Parathyroid adenoma (tissue), 2 donors: ENCODE measurements at regions not wholly inside any gene's neighbourhood (a gene's known extent, or its start where the extent isn't known, plus 50 kb on each side); places are given as distances from the start of the nearest gene placed in this dataset.

Experiments used
- H2AFZ ChIP-seq: fragments of 300-600 bp; sonication (generic); one replicate; pipeline ENCODE4 v1.7.0; 2017; ENCODE audit warnings: antibody characterized with exemption, mild to moderate bottlenecking
- H3K27ac ChIP-seq: fragments of 300-600 bp; sonication (generic); one replicate; pipeline ENCODE4 v1.7.0; 2017
- H3K27me3 ChIP-seq: fragments of 300-600 bp; sonication (generic); one replicate; pipeline ENCODE4 v1.7.0; 2017; ENCODE audit warnings: low read length; ENCODE audit not compliant: control insufficient read depth, insufficient read depth
- H3K36me3 ChIP-seq: fragments of 300-600 bp; sonication (generic); one replicate; pipeline ENCODE4 v1.7.0; 2017; ENCODE audit warnings: low read length; ENCODE audit not compliant: control insufficient read depth, insufficient read depth
- H3K4me1 ChIP-seq: fragments of 300-600 bp; sonication (generic); one replicate; pipeline ENCODE4 v1.7.0; 2017; ENCODE audit warnings: control low read depth
- H3K4me2 ChIP-seq: fragments of 300-600 bp; sonication (generic); one replicate; pipeline ENCODE4 v1.7.0; 2017; ENCODE audit warnings: low read length
- H3K4me3 ChIP-seq: fragments of 300-600 bp; sonication (generic); one replicate; pipeline ENCODE4 v1.7.0; 2017; ENCODE audit warnings: low read depth, low read length
- H3K79me2 ChIP-seq: fragments of 300-600 bp; sonication (generic); one replicate; pipeline ENCODE4 v1.7.0; 2017; ENCODE audit warnings: control low read depth
- H3K9ac ChIP-seq: fragments of 300-600 bp; sonication (generic); one replicate; pipeline ENCODE4 v1.7.0; 2017; ENCODE audit warnings: mild to moderate bottlenecking
- H3K9me3 ChIP-seq: fragments of 300-600 bp; sonication (generic); one replicate; pipeline ENCODE4 v1.7.0; 2017; ENCODE audit warnings: low read length; ENCODE audit not compliant: control insufficient read depth
- CTCF ChIP-seq: fragments of 300-600 bp; sonication (generic); IDR thresholded peaks from one replicate; pipeline ENCODE4 v1.7.0; 2017; ENCODE audit warnings: antibody characterized with exemption, mild to moderate bottlenecking
- donor health status: primary hyperparathyroidism.

- H3K27ac ChIP-seq: no peak overlapping the region
- H3K36me3 ChIP-seq: no peaks in the 10 kb centered on the region
- H3K79me2 ChIP-seq: no peaks in the 10 kb centered on the region
- TF ChIP-seq CTCF: no peak
- no peaks in the 10 kb centered on the region for H3K27me3 ChIP-seq
- H3K9me3 ChIP-seq: no peaks in the 10 kb centered on the region
- no peak overlapping the region for H2AFZ ChIP-seq
- no peak overlapping the region for H3K4me2 ChIP-seq
- H3K4me3 ChIP-seq: no peak overlapping the region
- H3K9ac ChIP-seq: no peak overlapping the region
- no peaks in the 10 kb centered on the region for H3K4me1 ChIP-seq
These were observed 90.3 kb upstream of the FRG1 start for GRCh38 chr4:189850239-189850856.

- Histone ChIP-seq H3K27me3 (no peaks in the 10 kb centered on the region), H3K79me2 (no peaks in the 10 kb centered on the region), H3K9ac (no peak overlapping the region), H3K27ac (no peak overlapping the region), H3K4me3 (no peak overlapping the region), H3K4me1 (no peaks in the 10 kb centered on the region), H3K36me3 (no peaks in the 10 kb centered on the region), H2AFZ (no peak overlapping the region), H3K9me3 (no peaks in the 10 kb centered on the region), H3K4me2 (no peak overlapping the region)
- TF ChIP-seq CTCF: no peak
These were observed 82.2 kb upstream of the FRG1 start for GRCh38 chr4:189858435-189858834.

- Histone ChIP-seq H2AFZ (no peak overlapping the region), H3K27ac (no peak overlapping the region), H3K4me3 (no peak overlapping the region), H3K4me2 (no peak overlapping the region), H3K9me3 (no peaks in the 10 kb centered on the region), H3K27me3 (no peaks in the 10 kb centered on the region), H3K4me1 (no peaks in the 10 kb centered on the region), H3K9ac (no peak overlapping the region), H3K79me2 (no peaks in the 10 kb centered on the region), H3K36me3 (no peaks in the 10 kb centered on the region)
- no peak for TF ChIP-seq CTCF
These were observed 79.6 kb upstream of the FRG1 start for GRCh38 chr4:189861101-189861500.

- TF ChIP-seq CTCF: no peak
- H3K27ac ChIP-seq: no peak overlapping the region
- no peak overlapping the region for H3K9ac ChIP-seq
- no peaks in the 10 kb centered on the region for H3K36me3 ChIP-seq
- H2AFZ ChIP-seq: no peak overlapping the region
- H3K4me3 ChIP-seq: no peak overlapping the region
- H3K27me3 ChIP-seq: no peaks in the 10 kb centered on the region
- H3K4me2 ChIP-seq: no peak overlapping the region
- no peaks in the 10 kb centered on the region for H3K9me3 ChIP-seq
- no peaks in the 10 kb centered on the region for H3K79me2 ChIP-seq
- no peaks in the 10 kb centered on the region for H3K4me1 ChIP-seq
These were observed 71.4 kb upstream of the FRG1 start for GRCh38 chr4:189869236-189869635.

GRCh38 chr4:189870511-189871234 lies 70.0 kb upstream of the FRG1 start:
- Histone ChIP-seq H3K4me2 (no peak overlapping the region), H3K4me1 (no peaks in the 10 kb centered on the region), H2AFZ (no peak overlapping the region), H3K9ac (no peak overlapping the region), H3K27me3 (no peaks in the 10 kb centered on the region), H3K27ac (no peak overlapping the region), H3K9me3 (no peaks in the 10 kb centered on the region), H3K4me3 (no peak overlapping the region), H3K36me3 (no peaks in the 10 kb centered on the region), H3K79me2 (no peaks in the 10 kb centered on the region)
- no peak for TF ChIP-seq CTCF
